ENCODE measurements at regions not wholly inside any gene's neighbourhood (a gene's known extent, or its start where the extent isn't known, plus 50 kb on each side); places are given as distances from the start of the nearest gene placed in this dataset.
"Not testable (repeated sequence)": the region's sequence is repeated elsewhere in the genome, so short reads cannot be mapped to it uniquely, and the experiment has no call there.

DNA sequence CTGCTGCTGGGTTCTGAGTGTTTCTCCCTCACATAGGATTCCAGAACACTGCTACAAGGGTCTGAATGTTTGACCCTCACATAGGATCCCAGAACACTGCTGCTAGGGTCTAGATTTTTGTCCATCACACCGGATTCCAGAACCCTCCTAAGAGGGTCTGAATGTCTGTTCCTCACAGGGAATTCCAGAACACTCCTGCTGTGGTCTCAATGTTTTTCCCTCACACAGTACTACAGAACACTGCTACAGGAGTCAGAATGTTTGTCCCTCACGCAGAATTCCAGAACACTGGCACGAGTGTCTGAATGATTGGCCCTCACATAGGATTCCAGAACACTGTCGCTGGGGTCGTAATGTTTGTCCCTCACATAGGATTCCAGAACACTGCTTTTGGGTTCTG is 221.6 kb downstream of the FOXD4L6 start:
- not testable (repeated sequence) for TF ChIP-seq EZH2phosphoT487 (IDR thresholded peaks at IDR 0.05; ENCODE audit: borderline replicate concordance, low read depth, low read length)
- TF ChIP-seq, protein P1, sequence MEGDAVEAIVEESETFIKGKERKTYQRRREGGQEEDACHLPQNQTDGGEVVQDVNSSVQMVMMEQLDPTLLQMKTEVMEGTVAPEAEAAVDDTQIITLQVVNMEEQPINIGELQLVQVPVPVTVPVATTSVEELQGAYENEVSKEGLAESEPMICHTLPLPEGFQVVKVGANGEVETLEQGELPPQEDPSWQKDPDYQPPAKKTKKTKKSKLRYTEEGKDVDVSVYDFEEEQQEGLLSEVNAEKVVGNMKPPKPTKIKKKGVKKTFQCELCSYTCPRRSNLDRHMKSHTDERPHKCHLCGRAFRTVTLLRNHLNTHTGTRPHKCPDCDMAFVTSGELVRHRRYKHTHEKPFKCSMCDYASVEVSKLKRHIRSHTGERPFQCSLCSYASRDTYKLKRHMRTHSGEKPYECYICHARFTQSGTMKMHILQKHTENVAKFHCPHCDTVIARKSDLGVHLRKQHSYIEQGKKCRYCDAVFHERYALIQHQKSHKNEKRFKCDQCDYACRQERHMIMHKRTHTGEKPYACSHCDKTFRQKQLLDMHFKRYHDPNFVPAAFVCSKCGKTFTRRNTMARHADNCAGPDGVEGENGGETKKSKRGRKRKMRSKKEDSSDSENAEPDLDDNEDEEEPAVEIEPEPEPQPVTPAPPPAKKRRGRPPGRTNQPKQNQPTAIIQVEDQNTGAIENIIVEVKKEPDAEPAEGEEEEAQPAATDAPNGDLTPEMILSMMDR (conservative IDR thresholded peaks at IDR 0.05; ENCODE audit: low read length) = not testable (repeated sequence)

Data from OCI-LY7 (cell line).